ENCODE measurements at regions not wholly inside any gene's neighbourhood (a gene's known extent, or its start where the extent isn't known, plus 50 kb on each side); places are given as distances from the start of the nearest gene placed in this dataset.

DNA sequence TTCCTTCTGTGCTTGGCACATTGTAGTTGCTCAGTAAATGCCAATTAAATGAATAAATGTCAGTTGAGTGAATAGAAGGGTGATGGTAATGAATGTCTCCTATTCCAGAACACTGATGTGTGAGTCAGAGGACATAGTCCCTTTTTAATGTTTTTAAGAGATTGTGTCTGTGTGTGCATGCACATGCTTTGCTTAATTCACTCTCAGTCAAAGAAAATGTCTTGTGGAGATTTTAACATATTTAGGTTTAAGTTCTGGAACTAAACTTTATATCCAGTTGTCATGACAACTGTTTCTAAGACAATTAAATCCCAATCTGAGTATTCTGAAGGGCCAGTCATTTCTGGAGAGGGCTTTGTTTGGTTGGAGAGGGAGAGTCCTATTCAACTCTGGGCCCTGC is 255.3 kb upstream of the CDH11 start:
- Histone ChIP-seq H3K4me1 (replicated peaks in 1 of 4; ENCODE audit: control insufficient read depth in 3 of 4, insufficient read depth in 4 of 4, low read length in 3 of 4) (peaks cover 0 to 4% (median 0%) of the 10 kb centered on the region in 4 experiments; a peak in 1 of 7 replicates), H4K20me1 (replicated peaks in 1 of 2; ENCODE audit: control insufficient read depth in 1 of 2, insufficient read depth in 2 of 2, low read length in 2 of 2) (no peaks in the 10 kb centered on the region), H3K36me3 (ENCODE audit: control insufficient read depth in 2 of 4, insufficient read depth in 4 of 4, low read length in 3 of 4) (no peaks in the 10 kb centered on the region), H3K23me2 (ENCODE audit: low read depth, low read length) (no peaks in the 10 kb centered on the region), H3K4ac (replicated peaks; ENCODE audit: insufficient read length, low read depth, low read length) (no peak overlapping the region), H4K5ac (ENCODE audit: insufficient read length, low read depth, low read length) (no peak overlapping the region), H3K9me3 (ENCODE audit: insufficient read depth in 2 of 2, low read depth in 1 of 2, low read length in 1 of 2) (no peaks in the 10 kb centered on the region), H2BK15ac (ENCODE audit: low read length) (no peak overlapping the region), H3K56ac (replicated peaks; ENCODE audit: insufficient read length, low read depth, low read length) (no peak overlapping the region), H3K79me2 (ENCODE audit: control insufficient read depth in 1 of 2, insufficient read depth in 2 of 2, low read length in 2 of 2) (no peaks in the 10 kb centered on the region), H3K14ac (ENCODE audit: insufficient read length) (no peak overlapping the region), H4K91ac (replicated peaks; ENCODE audit: insufficient read length, low read length) (no peak overlapping the region), H4K8ac (ENCODE audit: extremely low read depth, insufficient read depth, low read length) (no peak overlapping the region), H2BK12ac (ENCODE audit: low read depth, low read length) (no peak overlapping the region), H2BK20ac (ENCODE audit: low read length) (no peak overlapping the region), H3K4me2 (ENCODE audit: insufficient read depth in 1 of 2, low read depth in 2 of 2, low read length in 2 of 2) (no peak overlapping the region), H3K79me1 (ENCODE audit: low read depth, low read length) (no peaks in the 10 kb centered on the region), H3K9ac (replicated peaks in 1 of 4; ENCODE audit: extremely low read depth in 1 of 4, low read depth in 3 of 4, low read length in 3 of 4) (no peak overlapping the region), H3K18ac (ENCODE audit: extremely low read depth, low read length) (no peak overlapping the region), H3K27me3 (replicated peaks in 1 of 4; ENCODE audit: control insufficient read depth in 3 of 4, extremely low read depth in 1 of 4, insufficient read depth in 3 of 4, low read length in 3 of 4) (no peaks in the 10 kb centered on the region), H3K4me3 (ENCODE audit: extremely low read depth in 1 of 4, insufficient read depth in 2 of 4, low read depth in 3 of 4, low read length in 4 of 4) (no peak overlapping the region), H2AFZ (ENCODE audit: low read length) (no peak overlapping the region), H2AK5ac (ENCODE audit: low read depth, low read length) (no peak overlapping the region), H3K27ac (ENCODE audit: low read depth, low read length) (no peak overlapping the region), H2BK120ac (replicated peaks; ENCODE audit: low read depth, low read length) (no peak overlapping the region), H2BK5ac (ENCODE audit: low read depth, low read length) (no peak overlapping the region), H3K23ac (ENCODE audit: insufficient read length) (no peak overlapping the region)
- no peak for DNase-seq (ENCODE audit: low read depth in 1 of 2, low spot score in 2 of 2)
- ChIA-PET POLR2A (ENCODE audit: partially characterized antibody) (no interaction called here), CTCF (ENCODE audit: partially characterized antibody) (interaction anchor here (0.6 to 2.7 kb wide), 3 partner anchors 9 to 1360 kb away, joined by 3 to 9 read pairs (median 3); no protein-coding TSS in a partner anchor)
- TF ChIP-seq JUN (IDR thresholded peaks at IDR 0.05; ENCODE audit: low read depth, low read length) = no peak
- no peak for FAIRE-seq

All from H1 (cell line).